Right lobe of liver (tissue), 6 donors: ENCODE measurements at regions not wholly inside any gene's neighbourhood (a gene's known extent, or its start where the extent isn't known, plus 50 kb on each side); places are given as distances from the start of the nearest gene placed in this dataset.

Experiments used
- ATAC-seq, 4 donors: fragments of 200-7000 bp; cut with Tn5 transposase; one replicate each; pipeline ENCODE4 v1.9.1; 2020; ENCODE audit warnings: mild to moderate bottlenecking in 4 of 4, moderate library complexity in 4 of 4
- DNase-seq, 3 donors: peaks; one replicate each; pipeline ENCODE4 v3.0.0-alpha.2; 2020
- H3K27ac ChIP-seq, 3 donors: fragments of 200-600 bp; one replicate each; pipeline ENCODE4 v1.8.0; 2022
- H3K27me3 ChIP-seq, 2 donors: fragments of 200-600 bp; one replicate each; pipeline ENCODE4 v1.8.0; 2022
- H3K36me3 ChIP-seq, 4 donors: fragments of 200-600 bp; sonication (generic) in 1 of 4; one replicate each; pipeline versions ENCODE4 v1.5.1 to v1.8.0; 2017 to 2022; ENCODE audit warnings: control low read depth in 1 of 4
- H3K4me1 ChIP-seq, 4 donors: fragments of 200-600 bp; sonication (generic) in 1 of 4; one replicate each; pipeline versions ENCODE4 v1.5.1 to v1.8.0; 2017 to 2022; ENCODE audit warnings: control low read depth in 1 of 4
- H3K4me3 ChIP-seq, 3 donors: fragments of 200-600 bp; one replicate each; pipeline ENCODE4 v1.8.0; 2022
- H3K9me3 ChIP-seq, 4 donors: fragments of 200-600 bp; sonication (generic) in 1 of 4; one replicate each; pipeline versions ENCODE4 v1.5.1 to v1.8.0; 2017 to 2022; ENCODE audit warnings: control low read depth in 1 of 4
- POLR2A ChIP-seq: fragments of 450-650 bp; IDR thresholded peaks from one replicate; pipeline ENCODE4 v1.6.1; 2017; ENCODE audit warnings: antibody characterized with exemption, mild to moderate bottlenecking
- WGBS: methylation state at CpG from one replicate; pipeline ENCODE4 v1.1.6; 2018; ENCODE audit warnings: low coverage, low lambda C conversion rate; ENCODE audit not compliant: insufficient coverage; ENCODE audit errors: missing lambda C conversion rate; 5-methylcytosine and 5-hydroxymethylcytosine counted together
- intact Hi-C, 2 donors: fragments of 100-400 bp; cut with DNase I; formaldehyde crosslinking; loops; one replicate each; pipeline versions ENCODE4 v1.11.2 to v1.14.1; 2022
- TF ChIP-seq, protein P1 (sequence below), 4 donors: fragments of 200-600 bp in 3 of 4; fragments of 450-650 bp in 1 of 4; IDR thresholded peaks; one replicate each; pipeline versions ENCODE4 v1.5.1 to v1.8.0; 2016 to 2022; ENCODE audit warnings: antibody characterized with exemption in 4 of 4, mild to moderate bottlenecking in 2 of 4
- donor health status: DM: no; HTN: yes; CAD: no.
- donor health status: DM: no; HTN: no; CAD: no.
- donor health status: DM: no; HTN: no; CAD: no.
- donor health status: DM: no; HTN: yes; CAD: no.
- donor health status: DM: no; HTN: yes; CAD: no.

DNA sequence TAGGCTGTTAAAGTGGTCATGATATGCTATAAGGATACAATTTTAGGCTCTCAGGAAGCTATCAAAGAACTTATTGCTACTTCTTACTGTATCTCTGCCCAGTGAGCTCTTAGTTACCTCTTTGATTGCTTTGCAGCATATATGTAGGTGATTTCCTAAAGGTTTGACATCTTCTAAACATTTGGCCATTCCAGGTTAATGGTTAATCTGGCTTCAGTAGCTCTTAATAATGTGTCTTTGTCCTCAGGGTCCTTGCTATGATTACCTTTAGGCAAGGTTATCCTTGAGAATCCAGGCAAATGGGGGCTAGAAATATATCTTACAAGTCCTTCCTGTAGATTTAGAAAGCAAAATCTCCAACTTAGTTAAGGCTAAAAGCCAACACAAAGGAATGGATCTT lies 575.4 kb downstream of the TFAP2B start:
- DNase-seq, result no peak
- Histone ChIP-seq H3K36me3 (no peaks in the 10 kb centered on the region), H3K9me3 (no peaks in the 10 kb centered on the region), H3K27ac (no peak overlapping the region), H3K4me3 (no peak overlapping the region), H3K4me1 (no peaks in the 10 kb centered on the region), H3K27me3 (no peaks in the 10 kb centered on the region)
- ATAC-seq, result no peak
- intact Hi-C loops, result no loop called here
- TF ChIP-seq, protein P1, sequence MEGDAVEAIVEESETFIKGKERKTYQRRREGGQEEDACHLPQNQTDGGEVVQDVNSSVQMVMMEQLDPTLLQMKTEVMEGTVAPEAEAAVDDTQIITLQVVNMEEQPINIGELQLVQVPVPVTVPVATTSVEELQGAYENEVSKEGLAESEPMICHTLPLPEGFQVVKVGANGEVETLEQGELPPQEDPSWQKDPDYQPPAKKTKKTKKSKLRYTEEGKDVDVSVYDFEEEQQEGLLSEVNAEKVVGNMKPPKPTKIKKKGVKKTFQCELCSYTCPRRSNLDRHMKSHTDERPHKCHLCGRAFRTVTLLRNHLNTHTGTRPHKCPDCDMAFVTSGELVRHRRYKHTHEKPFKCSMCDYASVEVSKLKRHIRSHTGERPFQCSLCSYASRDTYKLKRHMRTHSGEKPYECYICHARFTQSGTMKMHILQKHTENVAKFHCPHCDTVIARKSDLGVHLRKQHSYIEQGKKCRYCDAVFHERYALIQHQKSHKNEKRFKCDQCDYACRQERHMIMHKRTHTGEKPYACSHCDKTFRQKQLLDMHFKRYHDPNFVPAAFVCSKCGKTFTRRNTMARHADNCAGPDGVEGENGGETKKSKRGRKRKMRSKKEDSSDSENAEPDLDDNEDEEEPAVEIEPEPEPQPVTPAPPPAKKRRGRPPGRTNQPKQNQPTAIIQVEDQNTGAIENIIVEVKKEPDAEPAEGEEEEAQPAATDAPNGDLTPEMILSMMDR (IDR thresholded peaks at IDR 0.05), result no peak

DNA sequence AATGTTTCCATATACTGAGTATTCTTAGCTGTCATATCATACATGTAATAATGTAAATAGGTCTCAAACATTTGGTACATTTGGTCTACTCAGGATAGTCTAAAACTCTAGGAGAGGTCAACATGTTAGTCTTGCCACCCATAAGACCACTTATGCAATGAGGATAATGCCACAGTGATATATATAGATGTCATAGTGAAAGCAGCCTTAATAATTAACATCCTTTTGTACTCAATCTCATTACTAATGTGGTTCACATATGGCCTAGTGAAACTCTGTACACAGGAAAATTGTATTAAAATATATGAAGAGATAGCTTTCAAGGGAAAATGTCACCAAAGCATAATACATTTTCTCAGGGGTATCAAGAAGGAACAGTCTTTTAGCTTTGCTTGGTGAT lies 577.9 kb downstream of the TFAP2B start:
- TF ChIP-seq, protein P1 (IDR thresholded peaks at IDR 0.05), result no peak
- no peak for TF ChIP-seq POLR2A
- no peaks in the 10 kb centered on the region for H3K36me3 ChIP-seq
- DNase-seq, result no peak
- no peak overlapping the region for H3K27ac ChIP-seq
- H3K27me3 ChIP-seq, result no peaks in the 10 kb centered on the region
- H3K9me3 ChIP-seq, result no peaks in the 10 kb centered on the region
- intact Hi-C loops, result no loop called here
- ATAC-seq, result no peak
- no peak overlapping the region for H3K4me3 ChIP-seq
- H3K4me1 ChIP-seq, result no peaks in the 10 kb centered on the region

DNA sequence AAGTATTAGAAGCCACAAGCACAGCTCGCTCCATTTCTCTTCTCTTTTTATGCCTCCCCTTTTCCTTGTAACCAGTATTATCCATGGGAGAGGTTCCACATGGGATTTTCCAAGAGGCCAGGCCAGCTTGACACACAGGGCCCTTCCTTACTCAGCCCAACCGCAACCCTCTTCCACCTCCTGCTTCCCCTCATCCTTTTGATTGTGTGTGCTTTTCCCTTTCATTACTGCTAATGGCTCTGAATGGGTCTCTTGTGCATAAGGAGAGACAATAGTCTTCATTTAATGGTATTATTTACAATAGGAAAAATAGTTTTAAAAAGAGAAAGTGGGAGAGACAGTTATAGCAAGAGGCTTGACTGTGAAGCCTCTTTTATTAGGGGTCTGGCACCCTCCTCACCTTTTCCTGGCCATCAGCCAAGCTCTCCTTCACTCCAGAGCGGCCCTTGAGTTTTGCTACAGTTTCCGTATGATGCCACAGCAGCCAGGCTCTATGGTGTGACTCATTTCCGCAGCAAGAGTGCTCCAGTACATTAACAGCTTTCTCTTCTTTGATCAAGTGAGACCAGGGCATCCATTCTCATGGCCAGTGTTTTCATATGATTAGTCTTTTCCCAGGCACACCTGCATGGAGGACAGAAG lies 579.5 kb downstream of the TFAP2B start:
- 60% methylated on average over 5 of the region's 5 CpGs for WGBS
- TF ChIP-seq, protein P1 (IDR thresholded peaks at IDR 0.05), result no peak
- no peak for TF ChIP-seq POLR2A
- Histone ChIP-seq H3K27ac (no peak overlapping the region), H3K27me3 (no peaks in the 10 kb centered on the region), H3K4me3 (no peak overlapping the region), H3K9me3 (no peaks in the 10 kb centered on the region), H3K36me3 (no peaks in the 10 kb centered on the region), H3K4me1 (no peaks in the 10 kb centered on the region)
- no peak for ATAC-seq
- DNase-seq, result no peak
- intact Hi-C loops, result no loop called here

DNA sequence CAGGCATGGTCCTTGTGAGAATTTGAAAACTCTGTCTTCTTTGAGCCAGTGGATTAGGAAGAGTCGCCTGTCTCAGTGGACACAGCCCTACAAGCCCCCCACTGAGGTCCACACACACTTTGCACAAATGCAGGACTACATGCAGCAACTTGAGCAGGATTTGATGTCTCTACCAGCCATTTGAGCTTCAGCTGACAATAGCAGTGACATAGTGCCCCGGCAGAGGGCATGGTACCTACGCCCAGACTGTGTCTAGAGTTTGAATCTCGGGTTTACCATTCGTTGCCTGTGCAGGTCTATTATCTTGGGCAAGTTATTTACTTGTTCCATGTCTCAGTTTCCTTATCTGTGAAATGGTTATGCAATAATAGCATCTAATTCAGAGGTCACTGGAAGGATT lies 580.1 kb downstream of the TFAP2B start:
- intact Hi-C loops, result no loop called here
- H3K4me1 ChIP-seq, result no peaks in the 10 kb centered on the region
- no peaks in the 10 kb centered on the region for H3K9me3 ChIP-seq
- no peak overlapping the region for H3K27ac ChIP-seq
- 32% methylated on average over 2 of the region's 5 CpGs for WGBS
- no peak overlapping the region for H3K4me3 ChIP-seq
- TF ChIP-seq, protein P1 (IDR thresholded peaks at IDR 0.05), result no peak
- TF ChIP-seq POLR2A, result no peak
- H3K36me3 ChIP-seq, result no peaks in the 10 kb centered on the region
- H3K27me3 ChIP-seq, result no peaks in the 10 kb centered on the region
- no peak for DNase-seq
- ATAC-seq, result peak in 1 of 4 donors; percentile 23

DNA sequence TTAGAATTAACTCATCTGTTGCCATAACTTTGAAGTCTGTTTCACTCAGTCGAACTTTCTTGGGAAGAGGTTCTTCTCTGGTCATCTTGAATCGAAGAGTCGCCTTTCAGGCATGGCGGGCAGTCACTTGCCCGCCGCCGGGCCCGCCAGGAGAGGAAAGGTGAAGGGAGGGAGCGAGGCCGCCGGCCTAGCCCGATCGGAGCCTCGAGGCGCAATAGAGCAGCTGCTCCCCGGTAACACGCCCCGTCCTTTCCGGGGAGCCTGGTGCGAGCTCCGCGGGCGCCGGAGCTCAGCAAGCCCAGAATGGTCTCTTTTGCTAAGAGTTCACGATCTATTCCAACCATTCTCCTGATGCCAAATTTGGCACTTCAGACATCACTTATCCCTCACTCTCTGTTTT lies 591.8 kb downstream of the TFAP2B start:
- DNase-seq (no peak), ATAC-seq (no peak)
- WGBS, result 68% methylated on average over 17 of the region's 25 CpGs
- Histone ChIP-seq H3K4me3 (no peak overlapping the region), H3K9me3 (no peaks in the 10 kb centered on the region), H3K4me1 (no peaks in the 10 kb centered on the region), H3K27ac (no peak overlapping the region), H3K27me3 (no peaks in the 10 kb centered on the region), H3K36me3 (no peaks in the 10 kb centered on the region)
- TF ChIP-seq POLR2A, result no peak
- TF ChIP-seq, protein P1 (IDR thresholded peaks at IDR 0.05), result no peak
- intact Hi-C loops, result no loop called here
